HL-60 (cell line): ENCODE measurements at regions not wholly inside any gene's neighbourhood (a gene's known extent, or its start where the extent isn't known, plus 50 kb on each side); places are given as distances from the start of the nearest gene placed in this dataset.

Source experiments
- DNase-seq, 2 experiments: peaks; one replicate each; pipeline ENCODE4 v3.0.0-alpha.2; 2010 to 2020; ENCODE audit warnings: low read depth in 1 of 2, low spot score in 1 of 2
- H3K27ac ChIP-seq: fragments of 250-450 bp; sonication (Bioruptor Pico); replicated peaks from 2 replicates; pipeline ENCODE4 v1.5.1; 2020; ENCODE audit warnings: mild to moderate bottlenecking, moderate library complexity
- H3K27me3 ChIP-seq: fragments of 250-450 bp; sonication (Bioruptor Pico); 2 replicates; pipeline ENCODE4 v1.5.1; 2021; ENCODE audit warnings: mild to moderate bottlenecking, moderate library complexity; ENCODE audit not compliant: insufficient read depth, poor library complexity, severe bottlenecking
- H3K4me3 ChIP-seq: replicated peaks from 2 replicates; pipeline ENCODE4 v1.5.1; 2011; ENCODE audit warnings: mild to moderate bottlenecking, control low read depth, low read length; ENCODE audit not compliant: insufficient read depth
- GABPA ChIP-seq: IDR thresholded peaks from 2 replicates; pipeline ENCODE4 v1.6.1; 2012; ENCODE audit warnings: low read depth
- POLR2AphosphoS5 ChIP-seq: IDR thresholded peaks from 2 replicates; pipeline ENCODE4 v1.6.1; 2012; ENCODE audit warnings: low read depth
- SPI1 ChIP-seq: IDR thresholded peaks from 2 replicates; pipeline ENCODE4 v1.6.1; 2012; ENCODE audit warnings: low read depth, mild to moderate bottlenecking, borderline replicate concordance
- TF ChIP-seq, protein P1 (sequence below): IDR thresholded peaks from one replicate; pipeline ENCODE4 v1.5.1; 2011; ENCODE audit warnings: low read length, control low read depth, inconsistent platforms; ENCODE audit not compliant: insufficient read depth
- TF ChIP-seq, protein P2 (sequence below): IDR thresholded peaks from 2 replicates; pipeline ENCODE4 v1.6.1; 2012; ENCODE audit warnings: low read depth; ENCODE audit not compliant: insufficient replicate concordance

- TF ChIP-seq SPI1 (no peak), GABPA (no peak), POLR2AphosphoS5 (no peak)
- TF ChIP-seq, protein P1, sequence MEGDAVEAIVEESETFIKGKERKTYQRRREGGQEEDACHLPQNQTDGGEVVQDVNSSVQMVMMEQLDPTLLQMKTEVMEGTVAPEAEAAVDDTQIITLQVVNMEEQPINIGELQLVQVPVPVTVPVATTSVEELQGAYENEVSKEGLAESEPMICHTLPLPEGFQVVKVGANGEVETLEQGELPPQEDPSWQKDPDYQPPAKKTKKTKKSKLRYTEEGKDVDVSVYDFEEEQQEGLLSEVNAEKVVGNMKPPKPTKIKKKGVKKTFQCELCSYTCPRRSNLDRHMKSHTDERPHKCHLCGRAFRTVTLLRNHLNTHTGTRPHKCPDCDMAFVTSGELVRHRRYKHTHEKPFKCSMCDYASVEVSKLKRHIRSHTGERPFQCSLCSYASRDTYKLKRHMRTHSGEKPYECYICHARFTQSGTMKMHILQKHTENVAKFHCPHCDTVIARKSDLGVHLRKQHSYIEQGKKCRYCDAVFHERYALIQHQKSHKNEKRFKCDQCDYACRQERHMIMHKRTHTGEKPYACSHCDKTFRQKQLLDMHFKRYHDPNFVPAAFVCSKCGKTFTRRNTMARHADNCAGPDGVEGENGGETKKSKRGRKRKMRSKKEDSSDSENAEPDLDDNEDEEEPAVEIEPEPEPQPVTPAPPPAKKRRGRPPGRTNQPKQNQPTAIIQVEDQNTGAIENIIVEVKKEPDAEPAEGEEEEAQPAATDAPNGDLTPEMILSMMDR: no peak
- TF ChIP-seq, protein P2, sequence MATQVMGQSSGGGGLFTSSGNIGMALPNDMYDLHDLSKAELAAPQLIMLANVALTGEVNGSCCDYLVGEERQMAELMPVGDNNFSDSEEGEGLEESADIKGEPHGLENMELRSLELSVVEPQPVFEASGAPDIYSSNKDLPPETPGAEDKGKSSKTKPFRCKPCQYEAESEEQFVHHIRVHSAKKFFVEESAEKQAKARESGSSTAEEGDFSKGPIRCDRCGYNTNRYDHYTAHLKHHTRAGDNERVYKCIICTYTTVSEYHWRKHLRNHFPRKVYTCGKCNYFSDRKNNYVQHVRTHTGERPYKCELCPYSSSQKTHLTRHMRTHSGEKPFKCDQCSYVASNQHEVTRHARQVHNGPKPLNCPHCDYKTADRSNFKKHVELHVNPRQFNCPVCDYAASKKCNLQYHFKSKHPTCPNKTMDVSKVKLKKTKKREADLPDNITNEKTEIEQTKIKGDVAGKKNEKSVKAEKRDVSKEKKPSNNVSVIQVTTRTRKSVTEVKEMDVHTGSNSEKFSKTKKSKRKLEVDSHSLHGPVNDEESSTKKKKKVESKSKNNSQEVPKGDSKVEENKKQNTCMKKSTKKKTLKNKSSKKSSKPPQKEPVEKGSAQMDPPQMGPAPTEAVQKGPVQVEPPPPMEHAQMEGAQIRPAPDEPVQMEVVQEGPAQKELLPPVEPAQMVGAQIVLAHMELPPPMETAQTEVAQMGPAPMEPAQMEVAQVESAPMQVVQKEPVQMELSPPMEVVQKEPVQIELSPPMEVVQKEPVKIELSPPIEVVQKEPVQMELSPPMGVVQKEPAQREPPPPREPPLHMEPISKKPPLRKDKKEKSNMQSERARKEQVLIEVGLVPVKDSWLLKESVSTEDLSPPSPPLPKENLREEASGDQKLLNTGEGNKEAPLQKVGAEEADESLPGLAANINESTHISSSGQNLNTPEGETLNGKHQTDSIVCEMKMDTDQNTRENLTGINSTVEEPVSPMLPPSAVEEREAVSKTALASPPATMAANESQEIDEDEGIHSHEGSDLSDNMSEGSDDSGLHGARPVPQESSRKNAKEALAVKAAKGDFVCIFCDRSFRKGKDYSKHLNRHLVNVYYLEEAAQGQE: no peak
- H3K27me3 ChIP-seq: no peaks in the 10 kb centered on the region
- DNase-seq: no peak
- H3K4me3 ChIP-seq: no peak overlapping the region
- no peak overlapping the region for H3K27ac ChIP-seq
These were observed 507.9 kb downstream of the TECRL start for GRCh38 chr4:63901304-63901703.

- Histone ChIP-seq H3K27me3 (no peaks in the 10 kb centered on the region), H3K27ac (no peak overlapping the region), H3K4me3 (no peak overlapping the region)
- TF ChIP-seq POLR2AphosphoS5 (no peak), GABPA (no peak), SPI1 (no peak)
- TF ChIP-seq, protein P2: no peak
- TF ChIP-seq, protein P1: no peak
- DNase-seq: no peak
These were observed 510.3 kb downstream of the TECRL start for GRCh38 chr4:63898961-63899360.

DNA sequence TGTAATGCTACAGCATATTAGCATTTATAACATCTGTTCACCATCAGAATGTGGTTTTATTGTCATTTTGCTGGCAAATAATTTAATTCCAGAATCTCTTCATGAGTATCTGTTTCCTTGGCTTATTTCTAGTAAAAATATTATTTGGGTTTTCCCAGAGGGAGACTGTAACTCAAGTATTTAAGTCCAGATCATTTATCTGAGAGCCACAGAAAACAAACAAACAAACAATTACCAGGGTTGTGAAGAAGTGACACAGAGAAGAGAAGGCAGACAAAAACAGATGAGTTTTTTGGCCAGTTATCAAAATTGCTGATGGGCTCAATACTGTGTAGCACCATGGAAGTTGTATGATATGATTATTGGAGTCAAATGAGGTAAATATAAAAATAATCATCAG is 515.1 kb downstream of the TECRL start:
- TF ChIP-seq GABPA: no peak
- no peak for TF ChIP-seq POLR2AphosphoS5
- TF ChIP-seq, protein P2: no peak
- no peak for TF ChIP-seq SPI1
- TF ChIP-seq, protein P1: no peak
- Histone ChIP-seq H3K27me3 (no peaks in the 10 kb centered on the region), H3K4me3 (no peak overlapping the region), H3K27ac (no peak overlapping the region)
- no peak for DNase-seq
